ENCODE measurements at regions not wholly inside any gene's neighbourhood (a gene's known extent, or its start where the extent isn't known, plus 50 kb on each side); places are given as distances from the start of the nearest gene placed in this dataset.

- Histone ChIP-seq H4K20me1 (ENCODE audit: insufficient read depth, low read length) (no peaks in the 10 kb centered on the region), H2AFZ (replicated peaks; ENCODE audit: low read length, poor library complexity) (no peak overlapping the region), H3K36me3 (ENCODE audit: control insufficient read depth, insufficient read depth, low read length) (no peaks in the 10 kb centered on the region), H3K4me1 (ENCODE audit: control insufficient read depth, insufficient read depth, low read length) (no peaks in the 10 kb centered on the region), H2AK5ac (ENCODE audit: low read depth, low read length) (no peak overlapping the region), H3K27me3 (ENCODE audit: control insufficient read depth, insufficient read depth, low read length) (peaks cover 17% of the 10 kb centered on the region), H3K9me1 (ENCODE audit: insufficient read depth, low read length) (no peaks in the 10 kb centered on the region), H2BK5ac (ENCODE audit: low read depth, low read length, poor library complexity, severe bottlenecking) (no peak overlapping the region), H3K79me1 (ENCODE audit: low read depth in 1 of 2, low read length in 2 of 2) (no peaks in the 10 kb centered on the region), H3K18ac (ENCODE audit: low read depth, low read length) (no peak overlapping the region), H3K27ac (ENCODE audit: insufficient read depth, low read length) (no peak overlapping the region), H4K5ac (ENCODE audit: low read depth, low read length) (no peak overlapping the region), H3K4ac (ENCODE audit: low read depth, low read length) (no peak overlapping the region), H4K91ac (ENCODE audit: insufficient read depth, low read depth, low read length) (no peak overlapping the region), H4K8ac (ENCODE audit: low read depth in 2 of 2, low read length in 2 of 2) (no peak overlapping the region), H3K56ac (ENCODE audit: extremely low read depth, insufficient read depth, low read length) (no peak overlapping the region), H2BK120ac (ENCODE audit: low read depth, low read length) (no peak overlapping the region), H3K23ac (ENCODE audit: low read depth, low read length) (no peak overlapping the region), H3K14ac (replicated peaks; ENCODE audit: low read depth, low read length) (no peak overlapping the region), H2BK15ac (ENCODE audit: low read depth, low read length) (no peak overlapping the region), H3K9ac (ENCODE audit: low read depth, low read length) (no peak overlapping the region), H3K4me3 (ENCODE audit: insufficient read depth, low read depth, low read length) (no peak overlapping the region), H2AK9ac (replicated peaks; ENCODE audit: low read depth, low read length, poor library complexity) (no peak overlapping the region), H3K4me2 (ENCODE audit: low read depth, low read length) (no peak overlapping the region), H3K9me3 (ENCODE audit: control insufficient read depth, insufficient read depth, low read length) (peaks cover 3% of the 10 kb centered on the region), H2BK20ac (ENCODE audit: low read depth, low read length) (no peak overlapping the region)
- dilution Hi-C loops (cut with HindIII; ENCODE audit: low sequenced_read_pairs, unreplicated experiment): no loop called here
- TF ChIP-seq RFX5 (IDR thresholded peaks at IDR 0.05; ENCODE audit: low read depth, low read length) (no peak), MXI1 (IDR thresholded peaks at IDR 0.05; ENCODE audit: borderline replicate concordance, low read depth, low read length) (no peak), FOS (IDR thresholded peaks at IDR 0.05; ENCODE audit: low read depth, low read length) (no peak), NFE2L2 (IDR thresholded peaks at IDR 0.05; ENCODE audit: low read depth, low read length) (no peak), SMC3 (IDR thresholded peaks at IDR 0.05; ENCODE audit: low read depth, low read length) (no peak), RAD21 (IDR thresholded peaks at IDR 0.05; ENCODE audit: low read length) (no peak), ELK1 (IDR thresholded peaks at IDR 0.05; ENCODE audit: borderline replicate concordance, low read depth, low read length) (no peak), BHLHE40 (IDR thresholded peaks at IDR 0.05; ENCODE audit: low read depth, low read length) (no peak), POLR2A (IDR thresholded peaks at IDR 0.05; ENCODE audit: low read depth, low read length) (no peak), CTCF (conservative IDR thresholded peaks at IDR 0.05; ENCODE audit: low read depth, low read length) (no peak), CHD1 (IDR thresholded peaks at IDR 0.05; ENCODE audit: low read depth, low read length) (no peak), MAFK (IDR thresholded peaks at IDR 0.05; ENCODE audit: low read depth, low read length) (no peak)
- TF ChIP-seq, protein P1, sequence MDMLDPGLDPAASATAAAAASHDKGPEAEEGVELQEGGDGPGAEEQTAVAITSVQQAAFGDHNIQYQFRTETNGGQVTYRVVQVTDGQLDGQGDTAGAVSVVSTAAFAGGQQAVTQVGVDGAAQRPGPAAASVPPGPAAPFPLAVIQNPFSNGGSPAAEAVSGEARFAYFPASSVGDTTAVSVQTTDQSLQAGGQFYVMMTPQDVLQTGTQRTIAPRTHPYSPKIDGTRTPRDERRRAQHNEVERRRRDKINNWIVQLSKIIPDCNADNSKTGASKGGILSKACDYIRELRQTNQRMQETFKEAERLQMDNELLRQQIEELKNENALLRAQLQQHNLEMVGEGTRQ (IDR thresholded peaks at IDR 0.05; ENCODE audit: low read depth, low read length): no peak
- POLR2A ChIA-PET (ENCODE audit: unreplicated experiment): no interaction called here
- DNase-seq (no peak), ATAC-seq (ENCODE audit: low read depth) (no peak)
- CTCF ChIA-PET: no interaction called here
- intact Hi-C loops (cut with micrococcal nuclease): no loop called here
- no TSS peak for BruUV-seq (replicated peaks)
- in situ Hi-C loops (cut with MboI; ENCODE audit: low sequenced_read_pairs): no loop called here
These were observed 67.9 kb upstream of the PPM1J start for GRCh38 chr1:112783059-112783458.

Measured in IMR-90 (cell line).